ENCODE measurements at regions not wholly inside any gene's neighbourhood (a gene's known extent, or its start where the extent isn't known, plus 50 kb on each side); places are given as distances from the start of the nearest gene placed in this dataset.
"Not testable (repeated sequence)": the region's sequence is repeated elsewhere in the genome, so short reads cannot be mapped to it uniquely, and the experiment has no call there.

DNA sequence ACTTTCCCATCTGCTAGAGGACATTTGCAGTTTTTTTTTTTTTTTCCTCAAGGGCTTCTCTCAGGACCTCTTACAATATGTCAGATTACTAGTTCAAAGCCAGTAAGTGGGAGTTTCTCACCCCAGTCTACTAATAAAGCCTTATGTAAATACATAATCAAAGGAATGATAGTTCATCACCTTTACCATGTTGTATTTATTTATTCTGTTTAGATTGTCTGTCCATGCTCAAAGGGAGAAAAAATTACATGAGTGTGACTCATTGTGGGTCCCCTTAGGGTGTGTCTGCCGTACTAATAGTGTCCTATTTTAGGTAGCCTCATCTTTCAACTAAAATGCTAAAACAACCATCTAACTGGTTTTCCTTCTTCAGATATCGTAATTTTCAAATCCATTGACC is 917.6 kb downstream of the EPHA3 start:
- FAIRE-seq, result no peak

DNA sequence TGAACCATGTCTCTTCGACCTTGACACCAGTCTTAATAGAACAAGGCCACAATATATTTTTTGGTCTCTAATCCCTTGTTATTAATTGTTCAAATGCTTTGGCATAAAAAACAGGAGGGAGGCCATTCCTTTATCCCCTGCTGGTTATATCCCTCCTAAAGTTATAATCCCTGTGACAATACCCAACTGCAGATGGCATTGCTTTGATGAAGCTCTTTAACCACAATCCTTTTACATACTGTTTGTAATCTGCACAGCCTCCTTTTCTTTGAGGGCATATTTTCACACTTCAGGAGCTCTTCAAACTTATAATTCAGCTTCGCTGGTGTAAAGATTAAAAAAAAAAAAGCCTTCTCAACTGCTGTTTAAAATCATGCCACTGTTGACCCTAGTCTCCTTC is 919.0 kb downstream of the EPHA3 start:
- FAIRE-seq, result no peak

DNA sequence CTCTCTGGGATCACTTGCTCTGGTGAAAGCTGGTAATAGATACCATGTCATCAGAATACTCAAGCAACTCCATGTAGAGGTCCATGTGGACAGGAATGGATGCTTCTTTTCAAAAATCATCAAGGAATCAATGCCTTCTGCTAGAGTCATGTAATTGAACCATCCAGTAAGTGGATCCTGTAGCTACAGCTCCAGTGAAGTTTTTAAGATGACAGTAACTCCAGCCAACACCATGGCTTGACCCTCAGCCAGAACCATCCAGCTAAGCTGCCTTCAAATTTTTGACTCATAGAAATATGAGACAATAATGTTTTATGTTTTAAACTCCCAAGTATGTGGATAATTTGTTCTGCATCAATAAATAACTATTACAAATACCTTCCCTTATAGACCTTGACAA is 923.7 kb downstream of the EPHA3 start:
- FAIRE-seq, result no peak

DNA sequence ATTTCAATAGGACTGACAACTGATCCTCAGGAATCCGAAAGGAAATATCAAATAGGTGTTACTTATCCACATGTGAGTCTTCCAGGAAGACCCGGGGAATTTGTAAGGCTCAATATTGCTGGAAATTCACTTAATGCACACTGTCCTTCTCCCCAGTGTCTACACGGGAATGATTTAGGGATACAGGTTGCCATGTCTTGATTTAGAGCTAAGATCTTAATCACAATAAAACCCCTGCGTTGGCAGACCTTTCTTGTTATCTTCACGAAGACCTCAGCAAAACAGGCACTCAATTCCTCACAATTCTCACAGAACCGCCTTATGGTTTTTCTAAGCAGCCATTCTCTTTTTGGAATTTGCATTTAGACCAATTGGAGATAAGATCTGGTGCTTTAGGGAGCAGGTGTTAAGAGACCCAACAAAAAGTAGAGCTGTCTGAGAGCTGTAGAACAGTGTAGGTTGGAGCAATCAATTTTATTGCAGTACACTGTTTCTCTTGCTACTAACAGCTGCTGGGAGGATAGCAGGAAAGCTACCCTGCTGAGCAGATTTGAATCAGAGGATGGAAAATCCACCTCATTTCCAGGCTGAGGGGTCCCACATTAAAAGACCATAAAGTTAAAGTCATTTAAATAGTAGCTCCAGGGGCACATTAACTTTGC is 925.7 kb downstream of the EPHA3 start:
- FAIRE-seq, result no peak

DNA sequence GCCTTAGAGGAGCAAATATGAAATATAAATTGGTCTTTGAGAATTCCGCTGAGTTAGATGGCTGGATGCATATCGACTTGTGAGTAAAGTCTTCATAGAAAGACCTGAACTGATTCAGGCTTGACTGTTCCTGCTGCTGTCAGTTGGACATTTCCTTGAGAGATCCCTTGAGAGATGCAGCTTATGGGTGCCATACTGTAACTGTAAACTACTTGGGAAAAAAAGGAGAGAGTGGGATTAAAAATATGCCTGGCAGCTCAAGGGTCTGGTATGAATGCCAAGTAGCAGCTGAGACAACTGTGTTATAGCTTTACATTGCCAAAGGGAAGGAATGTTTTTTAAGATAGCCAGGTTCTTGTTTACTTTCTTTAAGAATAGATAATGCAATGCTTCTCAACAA is 926.6 kb downstream of the EPHA3 start:
- FAIRE-seq, result no peak

DNA sequence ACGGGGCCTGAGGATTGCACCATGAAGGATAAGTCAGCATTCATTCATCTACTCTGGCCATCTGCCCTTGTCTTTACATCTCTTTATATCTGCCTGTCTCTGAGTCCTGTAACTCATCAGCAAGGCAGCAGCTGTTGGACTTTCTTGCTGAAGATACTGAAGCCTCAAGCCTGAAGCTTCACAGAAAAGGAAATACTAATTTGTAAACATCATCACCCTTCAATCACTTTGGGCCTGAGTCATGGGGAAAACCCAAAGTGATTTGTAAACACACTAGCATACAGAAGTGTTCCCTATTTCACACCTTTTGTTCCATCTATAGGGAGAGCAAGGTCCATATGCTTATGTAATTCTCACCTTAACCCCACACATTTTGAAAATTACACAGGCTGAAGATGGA is 928.2 kb downstream of the EPHA3 start:
- no peak for FAIRE-seq

DNA sequence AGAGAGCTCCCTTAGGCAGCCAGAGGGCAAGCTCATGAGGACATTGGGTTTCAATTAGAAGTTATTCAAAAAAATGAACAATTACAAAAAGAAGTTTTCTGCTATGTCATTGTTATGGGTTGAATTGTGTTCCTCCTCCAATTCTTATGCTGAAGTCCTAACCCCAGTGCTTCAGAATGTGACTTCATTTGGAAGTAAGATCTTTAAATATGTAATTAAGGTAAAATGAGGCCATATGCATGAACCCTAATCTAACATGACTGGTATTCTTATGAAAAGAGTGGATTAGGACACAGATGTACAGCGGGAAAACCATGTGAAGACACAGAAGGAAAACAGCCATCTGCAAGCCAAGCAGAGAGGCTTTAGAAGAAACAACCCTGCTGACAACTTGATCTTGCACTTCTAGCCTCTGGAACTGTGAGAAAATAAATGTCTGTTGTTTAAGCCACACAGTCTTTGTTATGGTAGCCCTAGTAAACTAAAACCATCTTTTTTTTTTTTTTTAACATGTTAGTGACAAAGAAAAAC is 929.6 kb downstream of the EPHA3 start:
- no peak for FAIRE-seq

DNA sequence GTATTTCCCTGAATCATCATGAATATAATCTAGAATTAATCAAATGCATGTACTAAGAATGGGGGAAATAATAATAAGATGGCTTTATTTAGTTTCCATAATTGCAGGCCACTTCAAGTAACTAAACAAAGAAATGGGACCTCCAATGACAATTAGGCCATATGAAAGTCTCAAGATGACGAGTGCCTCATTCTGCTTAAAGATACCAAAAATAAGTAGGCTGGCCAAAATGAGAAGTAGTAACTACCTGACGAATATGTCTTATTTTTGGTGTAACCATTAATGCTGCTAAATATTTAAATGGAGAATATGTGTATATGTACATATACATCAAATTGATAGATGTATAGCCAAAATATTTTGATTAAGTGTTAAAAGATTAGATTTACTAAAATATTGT is 932.6 kb downstream of the EPHA3 start:
- no peak for FAIRE-seq

DNA sequence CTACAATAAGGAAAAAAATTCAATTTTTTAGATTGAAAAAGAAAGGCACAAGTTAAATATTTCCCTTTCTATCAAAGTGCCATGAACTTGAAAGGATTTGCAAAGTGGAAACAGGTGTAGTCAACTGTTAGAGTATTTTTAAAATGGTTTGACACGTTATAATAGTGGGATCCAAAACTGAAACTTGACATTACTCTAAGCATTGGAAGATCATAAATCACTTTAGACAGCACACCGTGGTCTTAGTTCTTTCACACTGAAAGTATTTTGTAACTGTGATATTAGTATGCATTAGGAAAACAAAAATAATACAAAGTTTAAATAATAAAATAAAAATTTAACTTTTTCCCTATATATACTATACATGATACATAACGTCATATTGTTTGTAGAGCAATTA is 933.1 kb downstream of the EPHA3 start:
- peak; percentile 37 for FAIRE-seq

DNA sequence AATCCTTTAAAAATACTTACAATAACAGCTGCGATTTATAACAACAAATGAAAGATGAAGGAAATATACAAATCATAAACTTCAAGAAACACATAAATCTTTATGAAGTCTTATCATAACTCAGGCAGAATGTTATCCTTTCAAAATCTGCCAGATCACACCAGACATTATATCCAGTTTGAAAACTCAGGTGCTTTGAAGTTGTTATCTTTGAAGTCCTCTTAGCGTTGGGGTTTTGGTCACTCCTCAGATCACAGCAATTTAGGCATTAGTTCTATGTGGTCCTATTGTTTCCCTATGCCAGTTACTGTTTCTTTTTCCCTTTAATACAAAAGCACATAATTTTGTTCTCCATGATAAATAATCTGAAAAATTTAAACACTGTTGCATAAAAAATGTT is 934.6 kb downstream of the EPHA3 start:
- no peak for FAIRE-seq

DNA sequence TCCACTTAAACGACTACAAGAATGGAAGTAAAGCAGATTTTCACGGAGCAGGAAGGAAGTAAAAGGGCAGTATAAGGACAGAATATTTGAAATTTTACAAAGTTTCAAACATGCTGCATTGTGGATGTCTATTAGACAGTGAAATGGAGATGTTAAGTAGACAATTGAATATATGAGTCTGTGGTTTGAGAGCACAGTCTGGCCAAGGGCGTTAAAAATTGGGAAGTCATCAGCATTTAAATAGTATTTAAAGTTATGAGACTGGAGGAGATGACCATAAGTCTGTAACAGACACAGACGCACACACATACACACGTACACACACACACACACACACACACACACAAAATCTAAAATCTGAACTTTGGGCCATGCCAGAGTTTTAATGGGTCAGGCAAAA is 935.9 kb downstream of the EPHA3 start:
- no peak for FAIRE-seq

DNA sequence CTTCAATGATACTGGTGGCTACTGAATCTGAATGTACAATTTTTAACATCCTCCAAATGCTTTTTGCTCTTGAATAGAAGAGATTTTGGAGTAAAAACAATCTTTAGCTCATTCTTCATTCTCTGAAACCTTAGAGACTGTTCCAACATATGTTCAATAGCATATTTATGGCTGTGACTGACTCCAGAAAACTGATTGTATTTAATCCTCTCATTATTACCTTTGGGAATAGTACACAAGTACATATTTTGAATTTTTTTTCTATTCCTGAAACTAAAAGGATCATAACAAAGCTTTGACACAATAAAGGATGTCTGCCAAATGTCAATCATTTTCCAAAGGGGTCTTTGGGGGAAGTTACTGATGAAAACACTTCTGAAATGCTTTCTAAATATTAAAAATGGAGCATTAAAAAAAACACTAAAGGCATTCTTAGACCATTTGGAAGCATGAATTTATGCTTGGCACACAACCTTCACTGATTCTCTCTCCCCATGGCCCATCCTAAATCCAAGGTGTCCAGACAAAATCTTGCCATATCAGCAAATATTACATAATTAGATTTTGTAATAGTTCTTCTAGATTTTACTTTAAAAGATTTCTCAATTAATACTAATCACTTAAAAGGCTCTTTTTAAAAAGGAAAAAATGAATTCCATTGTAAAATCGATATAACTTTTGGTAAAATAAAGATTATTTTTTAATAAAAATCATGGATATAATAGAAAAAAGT is 936.8 kb downstream of the EPHA3 start:
- FAIRE-seq, result peak; percentile 19

DNA sequence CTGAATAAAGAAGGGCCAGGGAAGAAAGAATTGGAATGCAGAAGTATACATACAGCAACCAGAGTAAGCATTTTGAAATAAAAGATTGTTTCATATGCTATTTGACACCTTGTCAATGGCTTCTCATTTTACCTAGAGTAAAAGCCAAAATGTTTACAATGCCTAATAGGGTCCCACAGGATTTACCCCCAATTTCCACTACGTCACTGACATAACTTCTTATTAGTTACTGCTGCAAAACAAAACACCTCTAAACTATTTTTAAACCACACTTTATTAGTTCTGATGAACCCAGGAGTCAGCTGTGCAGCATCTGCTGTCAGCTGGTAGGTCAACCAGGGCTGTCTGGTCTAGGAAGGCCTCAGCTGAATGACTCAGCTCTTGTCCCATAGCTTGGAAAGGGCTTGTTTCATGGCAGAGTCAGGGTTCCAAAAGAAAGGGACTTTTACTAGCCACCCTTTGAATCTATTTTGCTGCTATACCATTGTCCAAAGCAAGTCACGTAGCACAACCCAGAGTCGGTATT is 945.1 kb downstream of the EPHA3 start:
- FAIRE-seq, result no peak

DNA sequence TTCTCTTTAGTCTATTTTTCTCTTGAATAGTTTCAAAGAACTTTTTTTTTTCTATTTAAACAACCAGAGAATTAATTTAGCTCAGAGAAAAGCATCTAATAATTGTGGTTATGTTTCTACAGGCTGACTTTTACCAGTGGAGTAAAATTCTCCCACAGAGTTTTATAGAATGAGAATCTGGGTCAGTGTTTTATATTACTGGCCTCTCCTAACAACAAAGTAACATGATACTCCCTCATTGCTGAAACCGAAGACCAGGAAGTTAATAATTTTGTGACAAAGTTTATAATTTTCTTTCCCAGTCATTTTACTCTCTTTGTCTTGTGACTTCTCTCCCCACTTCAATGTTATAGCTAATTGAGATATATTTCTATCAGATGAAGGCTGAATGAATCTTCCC is 946.9 kb downstream of the EPHA3 start:
- FAIRE-seq, result no peak

DNA sequence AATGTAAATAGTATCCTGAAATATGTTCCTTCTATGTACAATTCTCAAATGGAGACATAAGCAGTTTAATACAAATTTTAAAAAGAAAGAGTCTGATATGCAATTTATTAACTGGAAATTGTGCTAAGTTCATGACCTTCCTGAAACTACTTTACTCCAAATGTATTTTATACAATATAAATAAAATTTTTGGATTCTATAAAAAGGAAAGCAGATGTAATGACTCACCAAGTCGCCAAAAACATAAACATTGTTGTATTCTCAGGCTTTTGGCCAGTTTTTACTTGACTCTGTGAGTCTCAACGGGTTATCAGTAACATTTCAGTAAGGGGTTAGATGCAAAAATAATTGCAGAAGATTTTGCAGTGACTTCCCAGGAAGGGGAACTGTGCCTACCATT is 948.2 kb downstream of the EPHA3 start:
- FAIRE-seq, result no peak

DNA sequence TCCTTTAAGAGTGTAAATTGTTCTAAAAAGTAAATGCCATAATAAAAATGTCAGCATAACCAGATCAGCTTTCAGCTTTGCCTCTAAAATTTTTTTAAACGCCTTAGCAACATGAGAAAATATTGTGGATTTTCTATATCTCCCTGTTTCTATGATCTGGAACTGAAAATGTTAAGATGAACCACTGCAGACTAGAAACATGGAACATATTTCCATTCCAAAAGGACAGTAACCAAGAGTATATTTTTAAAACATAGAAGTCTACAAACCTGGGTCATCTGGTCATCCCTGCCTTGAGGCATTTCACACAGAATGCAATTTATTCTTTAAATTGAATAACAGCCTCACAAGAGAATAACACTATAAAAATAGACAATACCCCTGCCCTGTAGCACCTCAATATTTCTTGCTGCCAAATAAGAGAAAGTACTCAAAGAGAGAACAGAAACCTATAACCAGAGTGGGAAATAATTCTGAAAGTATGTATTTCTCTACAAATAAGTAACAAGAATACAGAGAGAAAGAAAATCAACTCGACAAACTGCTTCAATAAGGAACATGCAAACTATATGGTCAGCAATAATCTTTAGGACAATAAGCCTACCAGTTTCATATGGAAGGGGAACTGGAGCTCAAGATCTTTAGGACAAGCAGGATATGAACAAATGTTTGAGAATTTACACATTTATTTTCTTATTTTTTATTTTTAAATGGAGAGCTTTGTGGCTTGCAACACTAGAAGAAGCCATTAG is 949.0 kb downstream of the EPHA3 start:
- FAIRE-seq, result no peak

DNA sequence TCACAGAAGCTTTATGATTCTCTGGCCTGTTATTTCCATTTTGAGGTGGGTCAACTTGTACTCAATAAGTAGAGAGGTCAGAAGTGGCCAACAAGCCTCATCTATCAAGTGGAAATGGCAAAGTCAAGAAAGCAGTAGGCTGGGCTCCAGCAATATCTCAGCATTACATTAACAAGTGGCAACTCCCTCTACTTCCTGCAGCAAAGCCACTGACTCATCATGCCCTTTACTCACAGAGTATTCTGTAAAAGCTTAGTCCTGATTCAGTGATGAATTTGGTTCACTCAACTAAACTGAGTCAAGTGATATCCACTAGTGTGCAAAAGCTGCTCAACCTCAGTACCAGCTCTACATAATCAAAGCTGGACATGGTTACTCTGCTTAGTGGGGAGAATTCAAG is 954.6 kb downstream of the EPHA3 start:
- no peak for FAIRE-seq

DNA sequence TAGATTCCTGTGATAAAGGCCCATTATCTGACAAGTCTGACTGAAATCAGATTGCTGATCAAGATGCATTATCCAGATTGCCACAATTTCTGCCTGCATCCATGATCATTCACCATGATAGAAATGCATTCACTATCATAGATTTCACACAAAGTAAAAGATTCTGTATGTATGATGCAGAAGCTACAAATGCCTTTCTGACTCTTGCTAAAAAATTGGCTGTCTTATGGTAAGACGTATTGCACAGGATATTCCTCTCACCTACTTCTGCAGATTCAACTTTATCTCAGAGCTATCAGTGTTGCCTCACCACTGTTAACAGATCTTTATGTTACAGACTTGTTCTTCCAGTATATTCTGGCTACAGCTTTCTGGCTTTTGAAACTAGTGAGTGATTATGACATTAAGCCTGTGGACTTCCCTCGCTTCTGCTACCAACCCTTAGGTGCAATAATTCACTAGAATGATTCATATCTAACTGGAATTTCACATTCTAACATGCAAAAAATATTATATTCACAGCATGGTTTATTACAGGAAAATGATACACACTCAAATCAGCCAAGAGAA is 955.3 kb downstream of the EPHA3 start:
- no peak for FAIRE-seq

DNA sequence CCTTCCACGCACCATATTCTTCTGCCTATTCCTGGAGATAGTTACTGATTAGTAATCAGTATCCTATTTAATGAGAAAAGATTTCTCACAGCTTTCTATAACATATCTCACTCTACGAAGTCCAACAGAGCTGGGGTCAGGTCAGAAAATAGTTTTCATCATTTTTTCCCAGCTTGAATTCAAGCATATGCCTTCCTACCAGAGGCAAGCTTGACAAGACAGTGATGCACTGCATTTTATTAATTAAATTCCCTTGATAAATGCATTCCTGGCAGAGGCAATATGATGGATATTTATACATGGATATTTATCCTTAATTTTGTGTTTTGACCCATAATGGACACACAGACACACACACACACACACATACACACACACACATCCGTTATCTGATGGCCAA is 961.4 kb downstream of the EPHA3 start:
- FAIRE-seq, result no peak

DNA sequence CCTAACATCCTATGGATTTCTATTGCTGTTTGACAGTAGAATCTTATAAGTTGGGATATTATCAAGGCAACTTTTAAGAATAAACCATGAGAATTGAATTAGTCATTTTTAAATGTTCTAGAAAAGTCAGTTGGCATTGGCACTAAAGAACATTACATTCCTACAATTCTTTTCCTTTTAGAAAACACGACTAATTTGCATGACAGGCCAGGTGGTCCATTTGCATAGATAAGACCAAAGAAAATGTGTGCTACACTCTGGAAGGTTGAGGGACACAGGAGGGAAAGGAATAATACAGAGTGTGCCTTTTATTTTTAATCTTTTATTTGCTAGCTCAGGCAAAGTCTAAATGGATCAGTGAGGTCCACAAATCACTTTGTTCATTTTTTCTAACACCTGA is 962.3 kb downstream of the EPHA3 start:
- no peak for FAIRE-seq

DNA sequence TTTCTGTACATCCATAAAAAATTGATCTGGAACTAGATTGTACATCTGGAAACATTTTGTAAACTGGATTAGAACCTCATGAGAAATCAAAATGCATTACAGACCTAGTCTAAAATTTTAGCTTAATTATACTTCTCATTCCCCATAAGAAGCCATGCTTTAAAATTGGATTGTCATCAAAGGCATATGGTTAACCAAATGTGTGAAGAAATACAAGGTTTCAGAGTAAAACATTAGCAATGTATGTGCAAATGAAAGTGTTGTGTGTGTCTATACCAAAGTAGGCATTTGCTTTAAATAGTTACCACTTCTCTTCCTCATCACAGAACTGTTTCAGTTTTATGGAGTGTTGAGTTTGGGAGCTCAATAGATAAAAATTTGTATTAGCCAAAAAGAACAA is 968.7 kb downstream of the EPHA3 start:
- no peak for FAIRE-seq

DNA sequence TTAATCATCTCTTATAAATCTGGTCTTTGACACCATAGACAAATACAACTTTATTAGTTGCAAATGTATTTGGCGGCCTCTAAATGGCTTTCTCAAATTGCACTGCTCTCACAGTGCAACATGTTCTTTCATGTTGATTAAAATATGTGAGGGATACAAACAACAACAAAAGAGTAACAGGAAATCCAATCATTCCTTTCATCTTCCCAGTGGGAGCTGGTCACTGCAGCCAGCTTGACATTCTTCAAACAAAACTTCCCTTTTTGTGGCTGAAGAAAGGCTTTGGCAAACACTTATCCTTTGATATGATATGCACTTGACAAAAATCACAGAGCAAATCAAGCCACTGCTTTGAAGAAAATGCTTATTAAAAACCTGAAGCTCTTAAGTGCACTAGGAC is 973.6 kb downstream of the EPHA3 start:
- no peak for FAIRE-seq

DNA sequence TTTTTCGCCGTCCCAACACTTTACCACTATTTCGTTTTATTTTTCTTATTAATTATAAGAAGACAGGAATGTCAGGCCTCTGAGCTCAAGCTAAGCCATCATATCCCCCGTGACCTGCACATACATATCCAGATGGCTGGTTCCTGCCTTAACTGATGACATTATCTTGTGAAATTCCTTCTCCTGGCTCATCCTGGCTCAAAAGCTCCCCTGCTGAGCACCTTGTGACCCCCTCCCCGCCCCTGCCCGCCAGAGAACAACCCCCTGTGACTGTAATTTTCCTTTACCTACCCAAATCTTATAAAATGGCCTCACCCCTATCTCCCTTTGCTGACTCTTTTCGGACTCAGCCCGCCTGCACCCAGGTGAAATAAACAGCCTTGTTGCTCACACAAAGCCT is 978.9 kb downstream of the EPHA3 start:
- FAIRE-seq, result not testable (repeated sequence)
